ENCODE measurements at regions not wholly inside any gene's neighbourhood (a gene's known extent, or its start where the extent isn't known, plus 50 kb on each side); places are given as distances from the start of the nearest gene placed in this dataset.

GRCh38 chr7:19397911-19398310 is 252.7 kb upstream of the FERD3L start (continued):
- TF ChIP-seq CTCF (conservative IDR thresholded peaks at IDR 0.05; ENCODE audit: low read depth in 2 of 2) = no peak
- no peak for TF ChIP-seq JUNB (IDR thresholded peaks at IDR 0.05; ENCODE audit: unreplicated experiment)
- TF ChIP-seq, protein P1, sequence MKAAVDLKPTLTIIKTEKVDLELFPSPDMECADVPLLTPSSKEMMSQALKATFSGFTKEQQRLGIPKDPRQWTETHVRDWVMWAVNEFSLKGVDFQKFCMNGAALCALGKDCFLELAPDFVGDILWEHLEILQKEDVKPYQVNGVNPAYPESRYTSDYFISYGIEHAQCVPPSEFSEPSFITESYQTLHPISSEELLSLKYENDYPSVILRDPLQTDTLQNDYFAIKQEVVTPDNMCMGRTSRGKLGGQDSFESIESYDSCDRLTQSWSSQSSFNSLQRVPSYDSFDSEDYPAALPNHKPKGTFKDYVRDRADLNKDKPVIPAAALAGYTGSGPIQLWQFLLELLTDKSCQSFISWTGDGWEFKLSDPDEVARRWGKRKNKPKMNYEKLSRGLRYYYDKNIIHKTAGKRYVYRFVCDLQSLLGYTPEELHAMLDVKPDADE (IDR thresholded peaks at IDR 0.05) = no peak

- no peak for TF ChIP-seq EZH2 (IDR thresholded peaks at IDR 0.05; ENCODE audit: low read depth, unreplicated experiment)
- no peak for TF ChIP-seq ZNF331 (CRISPR knock-in tag; IDR thresholded peaks at IDR 0.05; ENCODE audit: low read depth)
- no peak for TF ChIP-seq CTCF (conservative IDR thresholded peaks at IDR 0.05; ENCODE audit: low read depth in 2 of 2)
- TF ChIP-seq NANOG (IDR thresholded peaks at IDR 0.05; ENCODE audit: borderline replicate concordance) = no peak
- Histone ChIP-seq H2AFZ (no peak overlapping the region), H4K20me1 (replicated peaks; ENCODE audit: insufficient read depth) (no peaks in the 10 kb centered on the region), H3F3A (replicated peaks; ENCODE audit: low read depth) (no peaks in the 10 kb centered on the region), H3K4me1 (ENCODE audit: insufficient read depth) (no peaks in the 10 kb centered on the region), H3K79me2 (replicated peaks; ENCODE audit: insufficient read depth) (no peaks in the 10 kb centered on the region), H3K4me3 (no peak overlapping the region), H3K36me3 (ENCODE audit: insufficient read depth) (no peaks in the 10 kb centered on the region), H3K4me2 (no peak overlapping the region), H3K27me3 (ENCODE audit: insufficient read depth) (no peaks in the 10 kb centered on the region), H3K9me2 (ENCODE audit: insufficient read depth) (no peaks in the 10 kb centered on the region), H3K27ac (ENCODE audit: low read depth) (no peak overlapping the region)
- H3K4me3 Mint-ChIP-seq = no peak overlapping the region
- H3K27ac Mint-ChIP-seq = no peak overlapping the region
- H3K36me3 Mint-ChIP-seq (ENCODE audit: low read depth) = no peaks in the 10 kb centered on the region
- no peaks in the 10 kb centered on the region for H3K4me1 Mint-ChIP-seq
- ATAC-seq (no peak), DNase-seq (ENCODE audit: low spot score) (no peak)
- no peaks in the 10 kb centered on the region for H3K27me3 Mint-ChIP-seq (ENCODE audit: insufficient read depth, low read depth, poor library complexity)
- H3K9me3 Mint-ChIP-seq = no peaks in the 10 kb centered on the region
Observed at GRCh38 chr7:19392246-19392645, 247.0 kb upstream of the FERD3L start.

GRCh38 chr7:19390795-19391194 is 245.6 kb upstream of the FERD3L start:
- Histone ChIP-seq H3K36me3 (ENCODE audit: insufficient read depth) (no peaks in the 10 kb centered on the region), H3K4me1 (ENCODE audit: insufficient read depth) (no peaks in the 10 kb centered on the region), H3F3A (replicated peaks; ENCODE audit: low read depth) (no peaks in the 10 kb centered on the region), H3K4me2 (no peak overlapping the region), H3K79me2 (replicated peaks; ENCODE audit: insufficient read depth) (no peaks in the 10 kb centered on the region), H3K4me3 (no peak overlapping the region), H2AFZ (peak overlapping the region; percentile 20; the same call in 1 of the 2 replicates), H3K27ac (ENCODE audit: low read depth) (no peak overlapping the region), H4K20me1 (replicated peaks; ENCODE audit: insufficient read depth) (no peaks in the 10 kb centered on the region), H3K9me2 (ENCODE audit: insufficient read depth) (no peaks in the 10 kb centered on the region), H3K27me3 (ENCODE audit: insufficient read depth) (no peaks in the 10 kb centered on the region)
- no peak overlapping the region for H3K4me3 Mint-ChIP-seq
- ATAC-seq (no peak), DNase-seq (ENCODE audit: low spot score) (no peak)
- H3K27me3 Mint-ChIP-seq (ENCODE audit: insufficient read depth, low read depth, poor library complexity) = no peaks in the 10 kb centered on the region
- no peaks in the 10 kb centered on the region for H3K36me3 Mint-ChIP-seq (ENCODE audit: low read depth)
- no peaks in the 10 kb centered on the region for H3K4me1 Mint-ChIP-seq
- no peaks in the 10 kb centered on the region for H3K9me3 Mint-ChIP-seq
- no peak overlapping the region for H3K27ac Mint-ChIP-seq
- TF ChIP-seq, protein P2, sequence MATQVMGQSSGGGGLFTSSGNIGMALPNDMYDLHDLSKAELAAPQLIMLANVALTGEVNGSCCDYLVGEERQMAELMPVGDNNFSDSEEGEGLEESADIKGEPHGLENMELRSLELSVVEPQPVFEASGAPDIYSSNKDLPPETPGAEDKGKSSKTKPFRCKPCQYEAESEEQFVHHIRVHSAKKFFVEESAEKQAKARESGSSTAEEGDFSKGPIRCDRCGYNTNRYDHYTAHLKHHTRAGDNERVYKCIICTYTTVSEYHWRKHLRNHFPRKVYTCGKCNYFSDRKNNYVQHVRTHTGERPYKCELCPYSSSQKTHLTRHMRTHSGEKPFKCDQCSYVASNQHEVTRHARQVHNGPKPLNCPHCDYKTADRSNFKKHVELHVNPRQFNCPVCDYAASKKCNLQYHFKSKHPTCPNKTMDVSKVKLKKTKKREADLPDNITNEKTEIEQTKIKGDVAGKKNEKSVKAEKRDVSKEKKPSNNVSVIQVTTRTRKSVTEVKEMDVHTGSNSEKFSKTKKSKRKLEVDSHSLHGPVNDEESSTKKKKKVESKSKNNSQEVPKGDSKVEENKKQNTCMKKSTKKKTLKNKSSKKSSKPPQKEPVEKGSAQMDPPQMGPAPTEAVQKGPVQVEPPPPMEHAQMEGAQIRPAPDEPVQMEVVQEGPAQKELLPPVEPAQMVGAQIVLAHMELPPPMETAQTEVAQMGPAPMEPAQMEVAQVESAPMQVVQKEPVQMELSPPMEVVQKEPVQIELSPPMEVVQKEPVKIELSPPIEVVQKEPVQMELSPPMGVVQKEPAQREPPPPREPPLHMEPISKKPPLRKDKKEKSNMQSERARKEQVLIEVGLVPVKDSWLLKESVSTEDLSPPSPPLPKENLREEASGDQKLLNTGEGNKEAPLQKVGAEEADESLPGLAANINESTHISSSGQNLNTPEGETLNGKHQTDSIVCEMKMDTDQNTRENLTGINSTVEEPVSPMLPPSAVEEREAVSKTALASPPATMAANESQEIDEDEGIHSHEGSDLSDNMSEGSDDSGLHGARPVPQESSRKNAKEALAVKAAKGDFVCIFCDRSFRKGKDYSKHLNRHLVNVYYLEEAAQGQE (IDR thresholded peaks at IDR 0.05; ENCODE audit: unreplicated experiment) = no peak
- TF ChIP-seq POLR2AphosphoS5 (IDR thresholded peaks at IDR 0.05; ENCODE audit: low read depth) = no peak
- TF ChIP-seq ZNF114 (CRISPR knock-in tag; IDR thresholded peaks at IDR 0.05) = no peak
- TF ChIP-seq CREB1 (CRISPR knock-in tag; IDR thresholded peaks at IDR 0.05; ENCODE audit: low read depth) = no peak
- TF ChIP-seq STAT1 (IDR thresholded peaks at IDR 0.05; ENCODE audit: unreplicated experiment) = no peak
- no peak for TF ChIP-seq EZH2phosphoT487 (IDR thresholded peaks at IDR 0.05; ENCODE audit: unreplicated experiment)
- TF ChIP-seq EZH2 (IDR thresholded peaks at IDR 0.05; ENCODE audit: low read depth, unreplicated experiment) = no peak
- TF ChIP-seq CTCF (conservative IDR thresholded peaks at IDR 0.05; ENCODE audit: low read depth in 2 of 2) = no peak
